Prostate gland (tissue), 2 donors: ENCODE measurements at regions not wholly inside any gene's neighbourhood (a gene's known extent, or its start where the extent isn't known, plus 50 kb on each side); places are given as distances from the start of the nearest gene placed in this dataset.
"Not testable (repeated sequence)": the region's sequence is repeated elsewhere in the genome, so short reads cannot be mapped to it uniquely, and the experiment has no call there.

Source experiments
- DNase-seq: peaks from one replicate; pipeline ENCODE4 v3.0.0-alpha.2; 2019; ENCODE audit warnings: low spot score
- H3K27ac ChIP-seq, 2 donors: fragments of 200-600 bp; sonication (generic); 2 replicates each; pipeline ENCODE4 v1.5.1; 2017 to 2019
- H3K27me3 ChIP-seq: fragments of 200-600 bp; sonication (generic); replicated peaks from 2 replicates; pipeline ENCODE4 v1.5.1; 2019; ENCODE audit not compliant: insufficient read depth
- H3K36me3 ChIP-seq, 2 donors: fragments of 200-600 bp; sonication (generic); 1 replicate in 1 of 2; 2 replicates in 1 of 2; pipeline versions ENCODE4 v1.5.1 to v1.8.1; 2017 to 2019
- H3K4me1 ChIP-seq: fragments of 200-600 bp; sonication (generic); replicated peaks from 2 replicates; pipeline ENCODE4 v1.5.1; 2019
- H3K4me3 ChIP-seq, 2 donors: fragments of 200-600 bp; sonication (generic); 2 replicates each; pipeline ENCODE4 v1.5.1; 2017 to 2019
- H3K9me3 ChIP-seq: fragments of 200-600 bp; sonication (generic); 2 replicates; pipeline ENCODE4 v1.5.1; 2017
- CTCF ChIP-seq, 4 experiments: fragments of 200-600 bp in 2 of 4; fragments of 450-650 bp in 2 of 4; sonication (generic) in 2 of 4; IDR thresholded peaks; 1 replicate in 3 of 4; 2 replicates in 1 of 4; pipeline ENCODE4 v1.5.1; 2016 to 2019; ENCODE audit warnings: antibody characterized with exemption in 4 of 4, mild to moderate bottlenecking in 2 of 4, moderate library complexity in 2 of 4
- POLR2A ChIP-seq: fragments of 450-650 bp; IDR thresholded peaks from one replicate; pipeline ENCODE4 v1.6.1; 2016; ENCODE audit warnings: antibody characterized with exemption, mild to moderate bottlenecking
- POLR2AphosphoS5 ChIP-seq: sonication (generic); formaldehyde crosslinking; IDR thresholded peaks from one replicate; pipeline ENCODE4 v1.6.1; 2017; ENCODE audit warnings: antibody characterized with exemption
- WGBS: methylation state at CpG from one replicate; pipeline ENCODE4 v1.1.5; 2018; 5-methylcytosine and 5-hydroxymethylcytosine counted together
- intact Hi-C: fragments of 100-400 bp; cut with DNase I; formaldehyde crosslinking; loops from one replicate; pipeline ENCODE4 v1.14.2; 2022

GRCh38 chr6:170221753-170222400 lies 69.0 kb downstream of the DLL1 start:
- Histone ChIP-seq H3K27ac (peak overlapping the region in 1 of 2 donors; percentile 81), H3K4me3 (no peak overlapping the region), H3K27me3 (no peaks in the 10 kb centered on the region), H3K9me3 (no peaks in the 10 kb centered on the region), H3K4me1 (peaks cover 24% of the 10 kb centered on the region), H3K36me3 (no peaks in the 10 kb centered on the region)
- DNase-seq: peak; percentile 3
- intact Hi-C loops: no loop called here
- no peak for TF ChIP-seq CTCF (IDR thresholded peaks at IDR 0.05)
- TF ChIP-seq POLR2A: no peak
- no peak for TF ChIP-seq POLR2AphosphoS5
- 88% methylated on average over 29 of the region's 29 CpGs for WGBS

- WGBS: 89% methylated on average over 29 of the region's 29 CpGs
- no peaks in the 10 kb centered on the region for H3K9me3 ChIP-seq
- no peak overlapping the region for H3K4me3 ChIP-seq
- H3K27ac ChIP-seq: no peak overlapping the region
- TF ChIP-seq POLR2AphosphoS5 (no peak), POLR2A (no peak), CTCF (IDR thresholded peaks at IDR 0.05) (no peak)
- peak; percentile 1 for DNase-seq
- H3K4me1 ChIP-seq: peaks cover 24% of the 10 kb centered on the region
- intact Hi-C loops: no loop called here
- H3K36me3 ChIP-seq: no peaks in the 10 kb centered on the region
- no peaks in the 10 kb centered on the region for H3K27me3 ChIP-seq
Observed at GRCh38 chr6:170221052-170221752, 69.7 kb downstream of the DLL1 start.

GRCh38 chr6:170213637-170214018 lies 77.2 kb downstream of the DLL1 start:
- intact Hi-C loops, H3K27ac ChIP-seq, H3K4me1 ChIP-seq, H3K27me3 ChIP-seq, H3K4me3 ChIP-seq, H3K9me3 ChIP-seq, H3K36me3 ChIP-seq, DNase-seq: not testable (repeated sequence)
- WGBS: 93% methylated on average over 17 of the region's 19 CpGs

GRCh38 chr6:170212956-170213636 lies 77.8 kb downstream of the DLL1 start:
- H3K4me3 ChIP-seq: no peak overlapping the region
- no peak for DNase-seq
- TF ChIP-seq CTCF (IDR thresholded peaks at IDR 0.05): no peak
- TF ChIP-seq POLR2AphosphoS5: no peak
- no peak for TF ChIP-seq POLR2A
- no peaks in the 10 kb centered on the region for H3K27me3 ChIP-seq
- intact Hi-C loops: no loop called here
- WGBS: 90% methylated on average over 39 of the region's 40 CpGs
- H3K36me3 ChIP-seq: no peaks in the 10 kb centered on the region
- H3K9me3 ChIP-seq: no peaks in the 10 kb centered on the region
- no peak overlapping the region for H3K27ac ChIP-seq
- H3K4me1 ChIP-seq: no peaks in the 10 kb centered on the region

GRCh38 chr6:170212051-170212756 lies 78.7 kb downstream of the DLL1 start:
- TF ChIP-seq POLR2AphosphoS5: no peak
- no peak for TF ChIP-seq CTCF (IDR thresholded peaks at IDR 0.05)
- no peak for TF ChIP-seq POLR2A
- H3K27ac ChIP-seq: no peak overlapping the region
- 93% methylated on average over 23 of the region's 23 CpGs for WGBS
- H3K36me3 ChIP-seq: no peaks in the 10 kb centered on the region
- no peaks in the 10 kb centered on the region for H3K27me3 ChIP-seq
- peak; percentile 3 for DNase-seq
- no peaks in the 10 kb centered on the region for H3K9me3 ChIP-seq
- H3K4me3 ChIP-seq: no peak overlapping the region
- H3K4me1 ChIP-seq: no peaks in the 10 kb centered on the region
- intact Hi-C loops: no loop called here
